Kasumi-1 (cell line): ENCODE measurements at regions not wholly inside any gene's neighbourhood (a gene's known extent, or its start where the extent isn't known, plus 50 kb on each side); places are given as distances from the start of the nearest gene placed in this dataset.

Experiments used
- DNase-seq, 2 experiments: peaks; one replicate each; lab custom pipeline; 2025; lab: John Stamatoyannopoulos, UW

GRCh38 chr3:150216866-150217600 is 191.1 kb upstream of the TSC22D2 start:
- no peak for DNase-seq

GRCh38 chr3:150216041-150216811 is 191.9 kb upstream of the TSC22D2 start:
- DNase-seq = no peak

GRCh38 chr3:150215616-150216015 is 192.5 kb upstream of the TSC22D2 start:
- DNase-seq = no peak

- DNase-seq = no peak
Measured at GRCh38 chr3:150213577-150213976, 194.5 kb upstream of the TSC22D2 start.

GRCh38 chr3:150210461-150211110 is 197.5 kb upstream of the TSC22D2 start:
- DNase-seq = no peak

GRCh38 chr3:150203273-150203672 is 204.8 kb upstream of the TSC22D2 start:
- DNase-seq = no peak

DNA sequence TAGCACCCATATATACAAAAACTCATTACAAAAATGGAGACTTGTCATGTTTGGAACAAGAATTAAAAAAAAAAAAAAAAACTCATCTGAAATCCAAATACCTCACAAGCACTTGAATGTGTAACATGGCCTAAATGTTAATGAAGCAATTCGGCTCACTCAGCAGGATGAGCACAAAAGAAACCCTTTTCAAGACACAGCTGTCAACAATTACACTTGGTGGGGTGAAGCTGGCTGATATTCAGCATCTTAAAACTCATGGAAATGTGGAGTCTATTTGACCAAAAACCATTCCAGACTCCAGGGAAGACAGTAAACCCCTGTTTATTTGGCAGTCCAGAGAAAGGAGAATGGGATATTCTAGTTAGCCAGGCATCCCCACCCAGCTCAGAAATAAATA is 205.4 kb upstream of the TSC22D2 start:
- no peak for DNase-seq

GRCh38 chr3:150194957-150195356 is 213.1 kb upstream of the TSC22D2 start:
- no peak for DNase-seq

GRCh38 chr3:150194513-150194912 is 213.6 kb upstream of the TSC22D2 start:
- no peak for DNase-seq

GRCh38 chr3:150184426-150185071 is 213.9 kb upstream of the PFN2 start:
- no peak for DNase-seq

GRCh38 chr3:150183678-150184425 is 213.2 kb upstream of the PFN2 start:
- DNase-seq = peak; percentile 86 to 88

DNA sequence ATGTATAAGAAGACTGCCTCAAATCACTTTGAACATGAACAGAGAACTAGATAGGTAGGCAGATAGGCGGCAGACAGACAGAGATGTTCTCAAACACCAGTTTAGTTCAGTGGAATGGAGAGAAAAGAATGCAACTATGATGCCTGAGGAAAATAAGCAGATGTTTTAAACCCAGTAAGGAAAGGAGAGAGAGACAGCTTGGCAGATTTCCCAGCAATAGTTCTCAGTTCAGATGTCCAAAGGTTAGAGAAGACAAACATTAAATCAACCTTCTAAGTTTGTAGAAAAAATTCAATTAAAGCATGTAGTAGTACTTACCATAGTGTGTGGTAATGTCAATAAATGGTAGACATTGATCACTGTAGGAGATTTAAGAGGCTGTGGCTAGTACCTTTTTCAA is 209.6 kb upstream of the PFN2 start:
- DNase-seq = no peak

DNA sequence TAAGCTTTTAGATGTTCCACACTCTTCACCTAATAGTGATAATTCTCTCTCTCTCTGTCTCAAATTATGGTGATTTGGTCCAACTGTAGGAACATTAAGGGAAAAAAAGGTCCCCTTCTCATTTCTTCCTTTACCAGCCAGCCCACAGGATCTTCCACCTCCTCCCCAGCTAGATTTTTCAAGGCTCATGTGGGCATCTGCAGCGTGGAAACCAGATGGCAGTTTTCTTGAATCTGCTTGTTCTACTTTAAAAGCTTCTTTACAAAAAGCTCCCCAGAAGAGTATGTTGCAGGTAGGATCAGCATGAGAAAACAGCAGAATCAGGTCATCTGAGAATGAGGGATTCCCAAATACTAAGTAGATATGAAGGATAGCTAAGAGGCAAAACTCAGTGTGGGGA is 208.6 kb upstream of the PFN2 start:
- no peak for DNase-seq

DNA sequence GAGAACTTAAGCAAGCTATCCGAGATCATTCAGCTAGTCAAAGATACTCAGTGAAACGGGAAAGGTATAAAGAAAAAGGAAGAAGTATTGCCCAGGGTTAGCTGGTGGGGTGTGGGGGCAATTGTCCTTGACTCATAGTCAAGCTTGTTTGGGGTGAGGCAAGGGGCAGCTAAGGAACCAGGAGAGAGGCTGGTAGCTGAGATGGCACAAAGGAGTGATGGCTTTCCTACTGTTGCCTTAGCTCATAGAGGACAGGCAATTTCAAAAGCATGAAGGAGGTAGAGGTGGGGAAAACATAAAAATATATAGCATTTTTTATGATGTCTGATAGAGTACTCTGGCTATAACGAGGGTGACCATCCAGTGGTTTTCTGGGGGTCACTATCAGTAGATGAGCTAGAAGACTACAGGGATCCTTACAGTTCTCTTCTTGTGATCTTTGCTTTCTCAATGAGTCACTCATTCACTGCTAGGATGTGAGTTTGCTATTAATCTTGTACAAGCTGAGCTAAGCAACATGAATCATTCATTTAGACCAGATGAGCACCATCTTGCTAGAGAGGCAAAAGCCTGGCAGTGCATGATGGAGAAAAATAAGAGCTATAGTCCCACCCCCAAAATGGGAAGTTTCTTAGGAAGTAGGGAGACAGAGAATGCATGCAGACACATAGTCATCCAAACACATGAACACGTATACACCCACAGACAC is 207.1 kb upstream of the PFN2 start:
- DNase-seq = no peak

DNA sequence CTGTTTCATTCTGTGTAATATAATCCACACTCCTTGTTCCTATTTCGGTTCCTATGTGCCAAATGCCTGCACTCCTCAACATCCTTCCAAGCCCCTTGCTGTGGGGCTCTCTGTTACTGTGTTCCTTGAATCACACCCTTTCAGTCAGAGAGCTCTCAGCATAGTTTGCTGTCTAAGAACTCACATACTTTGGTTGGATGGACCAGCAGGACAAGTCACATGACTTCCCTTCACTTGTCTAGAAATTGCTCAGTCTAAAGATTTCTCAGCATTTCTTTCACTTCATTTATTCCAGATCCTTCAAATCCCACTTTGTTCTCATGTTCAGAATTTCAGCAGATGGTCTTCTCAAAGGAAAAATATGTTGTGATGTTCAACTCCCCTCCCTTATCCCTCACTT is 203.5 kb upstream of the PFN2 start:
- DNase-seq = no peak

GRCh38 chr3:150172356-150172755 is 201.7 kb upstream of the PFN2 start:
- no peak for DNase-seq

DNA sequence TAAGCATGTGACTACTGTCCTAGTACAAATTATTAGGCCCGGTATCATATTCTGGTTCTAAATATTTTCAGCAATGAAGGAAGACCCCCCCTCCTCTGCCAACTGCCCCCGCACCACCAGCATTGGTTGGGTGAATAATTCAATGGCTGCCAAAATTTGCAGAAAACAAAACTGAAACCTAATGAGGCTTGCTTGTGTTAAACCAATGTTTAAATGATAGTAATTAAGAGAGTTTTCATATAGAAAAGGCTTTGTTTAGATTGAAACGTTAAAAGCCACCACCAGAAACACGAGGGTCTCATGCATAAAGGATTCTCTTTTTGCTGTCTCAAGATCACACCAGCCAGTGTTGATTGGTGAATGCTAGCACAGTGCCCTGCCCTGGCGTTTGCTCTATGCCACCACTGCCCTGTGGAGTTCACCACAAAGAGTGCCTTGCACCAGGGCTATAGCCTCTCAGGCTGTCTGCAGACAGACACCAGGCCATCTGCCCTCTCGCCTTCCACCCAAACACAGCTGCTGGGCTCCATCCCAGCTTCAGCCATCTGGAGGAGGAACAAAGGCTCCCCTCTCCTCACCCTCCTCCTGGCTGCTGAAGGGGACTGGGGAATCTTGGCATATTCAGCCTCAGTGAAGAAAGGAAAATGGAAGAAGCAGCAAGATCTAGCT is 200.3 kb upstream of the PFN2 start:
- DNase-seq = no peak

DNA sequence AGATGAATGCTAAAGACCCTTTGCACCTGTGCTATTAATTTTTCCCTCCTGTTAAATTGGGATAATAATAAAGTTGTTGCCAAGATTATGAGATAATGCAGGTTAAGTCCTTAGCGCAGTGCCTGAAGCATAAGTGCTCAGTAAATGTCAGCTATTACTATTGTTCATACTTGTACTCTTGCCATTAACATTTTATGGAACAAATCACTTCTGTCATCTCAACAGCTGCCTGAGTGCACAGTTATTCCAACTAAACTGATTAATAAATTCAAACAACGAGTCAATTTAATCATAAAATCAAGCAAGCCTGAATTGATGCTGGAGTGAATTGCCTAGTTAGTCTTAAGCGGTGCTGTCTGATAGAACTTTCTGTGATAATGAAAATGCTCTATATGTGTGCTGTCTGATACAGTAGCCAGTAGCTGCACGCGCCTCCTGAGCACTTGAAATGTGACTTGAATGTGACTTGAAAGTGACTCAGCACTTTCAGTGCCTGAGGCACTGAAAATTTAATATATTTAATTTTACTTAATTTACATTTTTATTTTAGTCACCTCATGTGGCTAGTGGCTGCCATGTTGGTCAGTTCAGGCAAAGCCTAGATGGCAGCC is 198.7 kb upstream of the PFN2 start:
- DNase-seq = no peak

- no peak for DNase-seq
Measured at GRCh38 chr3:150168698-150169097, 198.0 kb upstream of the PFN2 start.
